ENCODE measurements at regions not wholly inside any gene's neighbourhood (a gene's known extent, or its start where the extent isn't known, plus 50 kb on each side); places are given as distances from the start of the nearest gene placed in this dataset.

DNA sequence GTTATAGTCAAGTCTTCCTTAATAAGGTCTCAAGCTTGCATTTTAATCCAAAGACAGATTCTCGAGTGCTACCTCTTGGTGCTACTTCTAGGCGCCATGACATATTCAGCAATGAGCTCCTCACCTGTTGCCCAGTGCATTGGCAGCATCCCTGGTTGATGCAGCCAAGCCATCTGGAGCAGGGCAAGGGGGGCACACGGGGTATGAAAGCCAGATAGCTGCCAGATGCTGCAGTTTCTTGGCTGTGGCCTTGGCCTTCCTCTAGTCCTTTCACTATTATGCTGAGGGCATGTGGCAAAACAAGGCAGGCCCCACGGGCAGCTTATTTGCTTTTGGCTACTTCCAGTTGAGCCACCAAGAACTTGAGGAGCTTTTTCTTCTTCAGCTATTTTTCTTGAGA lies 168.6 kb upstream of the PGRMC2 start:
- H3K9me3 ChIP-seq (ENCODE audit: control insufficient read depth, insufficient read depth, low read length), result no peaks in the 10 kb centered on the region
- no peak overlapping the region for H2AK5ac ChIP-seq (ENCODE audit: low read depth, low read length)
- H4K8ac ChIP-seq (ENCODE audit: low read depth in 2 of 2, low read length in 2 of 2), result no peak overlapping the region
- no peak overlapping the region for H3K56ac ChIP-seq (ENCODE audit: extremely low read depth, insufficient read depth, low read length)
- no peak overlapping the region for H2AK9ac ChIP-seq (replicated peaks; ENCODE audit: low read depth, low read length, poor library complexity)
- H3K4me2 ChIP-seq (ENCODE audit: low read depth, low read length), result no peak overlapping the region
- H3K23ac ChIP-seq (ENCODE audit: low read depth, low read length), result no peak overlapping the region
- no peak overlapping the region for H2AFZ ChIP-seq (replicated peaks; ENCODE audit: low read length, poor library complexity)
- in situ Hi-C loops (cut with MboI; ENCODE audit: low sequenced_read_pairs), result loop anchor here (10.0 kb wide), 1 partner anchor 261 kb away; no protein-coding TSS in a partner anchor
- H3K9me1 ChIP-seq (ENCODE audit: insufficient read depth, low read length), result peaks cover 15% of the 10 kb centered on the region
- H2BK15ac ChIP-seq (ENCODE audit: low read depth, low read length), result no peak overlapping the region; the same call in 2 of the 3 replicates
- no peak overlapping the region for H4K5ac ChIP-seq (ENCODE audit: low read depth, low read length)
- dilution Hi-C loops (cut with HindIII; ENCODE audit: low sequenced_read_pairs, unreplicated experiment), result no loop called here
- no peak overlapping the region for H3K27ac ChIP-seq (ENCODE audit: insufficient read depth, low read length)
- no TSS peak for BruUV-seq (replicated peaks)
- peak overlapping the region; percentile 95; the same call in 1 of the 2 replicates for H2BK20ac ChIP-seq (ENCODE audit: low read depth, low read length)
- no peak overlapping the region; the same call in 1 of the 2 replicates for H3K18ac ChIP-seq (ENCODE audit: low read depth, low read length)
- H3K36me3 ChIP-seq (ENCODE audit: control insufficient read depth, insufficient read depth, low read length), result no peaks in the 10 kb centered on the region
- CTCF ChIA-PET, result no interaction called here
- intact Hi-C loops (cut with micrococcal nuclease), result loop anchor here (10.0 kb wide), 1 partner anchor 199 kb away; no protein-coding TSS in a partner anchor
- POLR2A ChIA-PET (ENCODE audit: unreplicated experiment), result interaction anchor here (0.5 kb wide), 1 partner anchor 218 kb away, joined by 6 read pairs; no protein-coding TSS in a partner anchor
- peak overlapping the region; percentile 43 for H3K4ac ChIP-seq (ENCODE audit: low read depth, low read length)
- H3K14ac ChIP-seq (replicated peaks; ENCODE audit: low read depth, low read length), result no peak overlapping the region
- DNase-seq (no peak), ATAC-seq (ENCODE audit: low read depth) (no peak)
- H3K9ac ChIP-seq (ENCODE audit: low read depth, low read length), result no peak overlapping the region
- H3K27me3 ChIP-seq (ENCODE audit: control insufficient read depth, insufficient read depth, low read length), result no peaks in the 10 kb centered on the region
- TF ChIP-seq MXI1 (IDR thresholded peaks at IDR 0.05; ENCODE audit: borderline replicate concordance, low read depth, low read length) (no peak), RFX5 (IDR thresholded peaks at IDR 0.05; ENCODE audit: low read depth, low read length) (no peak), MAFK (IDR thresholded peaks at IDR 0.05; ENCODE audit: low read depth, low read length) (no peak), CEBPB (IDR thresholded peaks at IDR 0.05; ENCODE audit: low read depth, low read length) (no peak), BHLHE40 (IDR thresholded peaks at IDR 0.05; ENCODE audit: low read depth, low read length) (no peak), FOS (IDR thresholded peaks at IDR 0.05; ENCODE audit: low read depth, low read length) (no peak)
- 0 out of 4 replicates have a peak, but pooled peaks cover 0 to 4% of the 10 kb centered on the region in 2 experiments for H3K79me1 ChIP-seq (ENCODE audit: low read depth in 1 of 2, low read length in 2 of 2)
- no peak overlapping the region for H2BK5ac ChIP-seq (ENCODE audit: low read depth, low read length, poor library complexity, severe bottlenecking)
- H4K20me1 ChIP-seq (ENCODE audit: insufficient read depth, low read length), result no peaks in the 10 kb centered on the region
- no peak overlapping the region for H2BK120ac ChIP-seq (ENCODE audit: low read depth, low read length)
- H3K4me3 ChIP-seq (ENCODE audit: insufficient read depth, low read depth, low read length), result no peak overlapping the region
- no peak overlapping the region for H4K91ac ChIP-seq (ENCODE audit: insufficient read depth, low read depth, low read length)
- 67% methylated on average over 1 of the region's 4 CpGs; no CpG with 5 or more reads in 1 of the 2 experiments for WGBS, 2 experiments (ENCODE audit: extremely low coverage in 2 of 2, insufficient read length in 1 of 2)
- H3K4me1 ChIP-seq (ENCODE audit: control insufficient read depth, insufficient read depth, low read length), result peaks cover 16% of the 10 kb centered on the region

All from IMR-90 (cell line).